Activated naive CD8-positive, alpha-beta T cell (primary cell): ENCODE measurements at regions not wholly inside any gene's neighbourhood (a gene's known extent, or its start where the extent isn't known, plus 50 kb on each side); places are given as distances from the start of the nearest gene placed in this dataset.
"Not testable (repeated sequence)": the region's sequence is repeated elsewhere in the genome, so short reads cannot be mapped to it uniquely, and the experiment has no call there.

Source experiments
- H3K27ac Mint-ChIP-seq: one replicate; pipeline ENCODE4 v1.8.0; 2021; ENCODE audit warnings: mixed read lengths
- H3K27me3 Mint-ChIP-seq: one replicate; pipeline ENCODE4 v1.8.0; 2021; ENCODE audit warnings: mixed read lengths
- H3K36me3 Mint-ChIP-seq: one replicate; pipeline ENCODE4 v1.8.0; 2021; ENCODE audit warnings: mixed read lengths
- H3K4me1 Mint-ChIP-seq: one replicate; pipeline ENCODE4 v1.8.0; 2021; ENCODE audit warnings: low read depth, mixed read lengths
- H3K4me3 Mint-ChIP-seq: one replicate; pipeline ENCODE4 v1.8.0; 2021; ENCODE audit warnings: mild to moderate bottlenecking, mixed read lengths
- H3K9me3 Mint-ChIP-seq: one replicate; pipeline ENCODE4 v1.8.0; 2021; ENCODE audit warnings: low read depth, mixed read lengths

- no peak overlapping the region for H3K27ac Mint-ChIP-seq
- H3K27me3 Mint-ChIP-seq = no peaks in the 10 kb centered on the region
- peaks cover 10% of the 10 kb centered on the region for H3K9me3 Mint-ChIP-seq
- no peaks in the 10 kb centered on the region for H3K36me3 Mint-ChIP-seq
- H3K4me1 Mint-ChIP-seq = no peaks in the 10 kb centered on the region
- H3K4me3 Mint-ChIP-seq = no peak overlapping the region
These were observed 852.9 kb downstream of the SORCS1 start for GRCh38 chr10:106311590-106311989.

GRCh38 chr10:106310596-106310995 is 853.9 kb downstream of the SORCS1 start:
- no peaks in the 10 kb centered on the region for H3K4me1 Mint-ChIP-seq
- H3K9me3 Mint-ChIP-seq = peaks cover 10% of the 10 kb centered on the region
- no peak overlapping the region for H3K27ac Mint-ChIP-seq
- no peaks in the 10 kb centered on the region for H3K36me3 Mint-ChIP-seq
- H3K4me3 Mint-ChIP-seq = no peak overlapping the region
- H3K27me3 Mint-ChIP-seq = no peaks in the 10 kb centered on the region

GRCh38 chr10:106309376-106309775 is 855.1 kb downstream of the SORCS1 start:
- peaks cover 10% of the 10 kb centered on the region for H3K9me3 Mint-ChIP-seq
- H3K36me3 Mint-ChIP-seq = no peaks in the 10 kb centered on the region
- H3K27ac Mint-ChIP-seq = no peak overlapping the region
- no peak overlapping the region for H3K4me3 Mint-ChIP-seq
- H3K4me1 Mint-ChIP-seq = no peaks in the 10 kb centered on the region
- no peaks in the 10 kb centered on the region for H3K27me3 Mint-ChIP-seq

- Mint-ChIP-seq H3K36me3 (no peaks in the 10 kb centered on the region), H3K4me3 (no peak overlapping the region), H3K4me1 (no peaks in the 10 kb centered on the region), H3K27me3 (no peaks in the 10 kb centered on the region), H3K27ac (no peak overlapping the region), H3K9me3 (peaks cover 10% of the 10 kb centered on the region)
These were observed 856.2 kb downstream of the SORCS1 start for GRCh38 chr10:106308284-106308683.

- no peak overlapping the region for H3K4me3 Mint-ChIP-seq
- H3K4me1 Mint-ChIP-seq = no peaks in the 10 kb centered on the region
- H3K9me3 Mint-ChIP-seq = peaks cover 11% of the 10 kb centered on the region
- H3K36me3 Mint-ChIP-seq = no peaks in the 10 kb centered on the region
- H3K27me3 Mint-ChIP-seq = no peaks in the 10 kb centered on the region
- no peak overlapping the region for H3K27ac Mint-ChIP-seq
These were observed 860.5 kb downstream of the SORCS1 start for GRCh38 chr10:106304056-106304455.

GRCh38 chr10:106302961-106303360 is 861.5 kb downstream of the SORCS1 start:
- Mint-ChIP-seq H3K36me3 (no peaks in the 10 kb centered on the region), H3K4me3 (no peak overlapping the region), H3K9me3 (peaks cover 11% of the 10 kb centered on the region), H3K27ac (no peak overlapping the region), H3K27me3 (no peaks in the 10 kb centered on the region), H3K4me1 (no peaks in the 10 kb centered on the region)

GRCh38 chr10:106301146-106301545 is 863.4 kb downstream of the SORCS1 start:
- no peak overlapping the region for H3K4me3 Mint-ChIP-seq

GRCh38 chr10:106296750-106297392 is 867.6 kb downstream of the SORCS1 start:
- peaks cover 6% of the 10 kb centered on the region for H3K9me3 Mint-ChIP-seq
- H3K27me3 Mint-ChIP-seq = no peaks in the 10 kb centered on the region
- H3K36me3 Mint-ChIP-seq = no peaks in the 10 kb centered on the region
- H3K4me1 Mint-ChIP-seq = no peaks in the 10 kb centered on the region
- no peak overlapping the region for H3K27ac Mint-ChIP-seq
- no peak overlapping the region for H3K4me3 Mint-ChIP-seq

More at GRCh38 chr10:106301146-106301545, 863.4 kb downstream of the SORCS1 start:
- H3K27me3 Mint-ChIP-seq = no peaks in the 10 kb centered on the region
- no peaks in the 10 kb centered on the region for H3K4me1 Mint-ChIP-seq
- H3K27ac Mint-ChIP-seq = no peak overlapping the region
- peaks cover 11% of the 10 kb centered on the region for H3K9me3 Mint-ChIP-seq
- H3K36me3 Mint-ChIP-seq = no peaks in the 10 kb centered on the region

- Mint-ChIP-seq H3K4me1 (no peaks in the 10 kb centered on the region), H3K27ac (no peak overlapping the region), H3K4me3 (no peak overlapping the region), H3K27me3 (no peaks in the 10 kb centered on the region), H3K9me3 (peaks cover 10% of the 10 kb centered on the region), H3K36me3 (no peaks in the 10 kb centered on the region)
These were observed 879.5 kb downstream of the SORCS1 start for GRCh38 chr10:106284802-106285587.

- H3K27me3 Mint-ChIP-seq = no peaks in the 10 kb centered on the region
These were observed 883.5 kb downstream of the SORCS1 start for GRCh38 chr10:106280896-106281460.

GRCh38 chr10:106278383-106278782 is 886.1 kb downstream of the SORCS1 start:
- H3K4me1 Mint-ChIP-seq = no peaks in the 10 kb centered on the region
- H3K27ac Mint-ChIP-seq = no peak overlapping the region
- no peaks in the 10 kb centered on the region for H3K27me3 Mint-ChIP-seq
- H3K4me3 Mint-ChIP-seq = no peak overlapping the region
- H3K9me3 Mint-ChIP-seq = no peaks in the 10 kb centered on the region
- H3K36me3 Mint-ChIP-seq = no peaks in the 10 kb centered on the region

More at GRCh38 chr10:106280896-106281460, 883.5 kb downstream of the SORCS1 start:
- Mint-ChIP-seq H3K4me1 (no peaks in the 10 kb centered on the region), H3K27ac (no peak overlapping the region), H3K9me3 (peaks cover 9% of the 10 kb centered on the region), H3K36me3 (no peaks in the 10 kb centered on the region), H3K4me3 (no peak overlapping the region)

- Mint-ChIP-seq H3K27me3 (no peaks in the 10 kb centered on the region), H3K27ac (no peak overlapping the region), H3K4me3 (no peak overlapping the region), H3K9me3 (peaks cover 3% of the 10 kb centered on the region), H3K4me1 (no peaks in the 10 kb centered on the region), H3K36me3 (no peaks in the 10 kb centered on the region)
These were observed 893.3 kb downstream of the SORCS1 start for GRCh38 chr10:106271237-106271636.

GRCh38 chr10:106268000-106268399 is 896.5 kb downstream of the SORCS1 start:
- Mint-ChIP-seq H3K4me1 (no peaks in the 10 kb centered on the region), H3K4me3 (no peak overlapping the region), H3K27me3 (no peaks in the 10 kb centered on the region), H3K27ac (no peak overlapping the region), H3K9me3 (peaks cover 5% of the 10 kb centered on the region), H3K36me3 (no peaks in the 10 kb centered on the region)

- no peaks in the 10 kb centered on the region for H3K4me1 Mint-ChIP-seq
- no peak overlapping the region for H3K27ac Mint-ChIP-seq
- H3K9me3 Mint-ChIP-seq = peaks cover 7% of the 10 kb centered on the region
- no peaks in the 10 kb centered on the region for H3K27me3 Mint-ChIP-seq
- no peaks in the 10 kb centered on the region for H3K36me3 Mint-ChIP-seq
- H3K4me3 Mint-ChIP-seq = no peak overlapping the region
These were observed 896.9 kb downstream of the SORCS1 start for GRCh38 chr10:106267591-106267990.

- H3K4me3 Mint-ChIP-seq, H3K9me3 Mint-ChIP-seq, H3K27ac Mint-ChIP-seq, H3K36me3 Mint-ChIP-seq, H3K27me3 Mint-ChIP-seq, H3K4me1 Mint-ChIP-seq: not testable (repeated sequence)
These were observed 907.1 kb downstream of the SORCS1 start for GRCh38 chr10:106257432-106257831.
